Neural progenitor cell (in vitro differentiated cells): ENCODE measurements at regions not wholly inside any gene's neighbourhood (a gene's known extent, or its start where the extent isn't known, plus 50 kb on each side); places are given as distances from the start of the nearest gene placed in this dataset.

Source experiments
- DNase-seq: peaks from one replicate; pipeline ENCODE4 v3.0.0-alpha.2; 2016; ENCODE audit warnings: low spot score
- H2AFZ ChIP-seq: fragments of 200-600 bp; sonication (generic); replicated peaks from 2 replicates; pipeline ENCODE4 v1.6.1; 2016; ENCODE audit warnings: antibody characterized with exemption
- H3F3A ChIP-seq: fragments of 200-600 bp; sonication (generic); 2 replicates; pipeline ENCODE4 v1.6.1; 2016; ENCODE audit warnings: antibody characterized with exemption, low read depth
- H3K27ac ChIP-seq: fragments of 200-600 bp; sonication (generic); 2 replicates; pipeline ENCODE4 v1.5.1; 2016; ENCODE audit warnings: mild to moderate bottlenecking
- H3K27me3 ChIP-seq: fragments of 200-600 bp; sonication (generic); 2 replicates; pipeline ENCODE4 v1.6.1; 2016; ENCODE audit warnings: mild to moderate bottlenecking, moderate library complexity
- H3K36me3 ChIP-seq: fragments of 200-600 bp; sonication (generic); 2 replicates; pipeline ENCODE4 v1.5.1; 2016
- H3K4me1 ChIP-seq: fragments of 200-600 bp; sonication (generic); 2 replicates; pipeline ENCODE4 v1.6.1; 2016; ENCODE audit warnings: mixed run types
- H3K4me2 ChIP-seq: fragments of 200-600 bp; sonication (generic); 2 replicates; pipeline ENCODE4 v1.6.1; 2016
- H3K4me3 ChIP-seq: fragments of 200-600 bp; sonication (generic); 2 replicates; pipeline ENCODE4 v1.5.1; 2016
- H3K79me2 ChIP-seq: fragments of 200-600 bp; sonication (generic); 2 replicates; pipeline ENCODE4 v1.6.1; 2016; ENCODE audit warnings: low read depth
- H3K9ac ChIP-seq: fragments of 200-600 bp; sonication (generic); 2 replicates; pipeline ENCODE4 v1.6.1; 2016
- H3K9me3 ChIP-seq: fragments of 200-600 bp; sonication (generic); 2 replicates; pipeline ENCODE4 v1.5.1; 2016; ENCODE audit warnings: low read depth
- H4K20me1 ChIP-seq: fragments of 200-600 bp; sonication (generic); 2 replicates; pipeline ENCODE4 v1.6.1; 2016; ENCODE audit warnings: low read depth
- H3K27ac Mint-ChIP-seq: 3 replicates; pipeline ENCODE4 v1.8.0; 2021; ENCODE audit warnings: mixed read lengths
- H3K27me3 Mint-ChIP-seq: 2 replicates; pipeline ENCODE4 v1.8.0; 2022; ENCODE audit warnings: low read depth, mild to moderate bottlenecking, inconsistent platforms, moderate library complexity, mixed read lengths; ENCODE audit not compliant: insufficient read depth
- H3K36me3 Mint-ChIP-seq: 3 replicates; pipeline ENCODE4 v1.8.0; 2021; ENCODE audit warnings: mixed read lengths
- H3K4me1 Mint-ChIP-seq: 3 replicates; pipeline ENCODE4 v1.8.0; 2021; ENCODE audit warnings: mixed read lengths
- H3K4me3 Mint-ChIP-seq: 3 replicates; pipeline ENCODE4 v1.8.0; 2021; ENCODE audit warnings: mild to moderate bottlenecking, moderate library complexity, mixed read lengths
- H3K9me3 Mint-ChIP-seq: 3 replicates; pipeline ENCODE4 v1.8.0; 2020; ENCODE audit warnings: mixed read lengths
- EZH2 ChIP-seq: fragments of 200-600 bp; sonication (generic); IDR thresholded peaks from 2 replicates; pipeline ENCODE4 v1.6.1; 2017; ENCODE audit warnings: antibody characterized with exemption, mild to moderate bottlenecking, moderate library complexity
- EZH2phosphoT487 ChIP-seq: fragments of 200-600 bp; sonication (generic); IDR thresholded peaks from 2 replicates; pipeline ENCODE4 v1.6.1; 2017; ENCODE audit warnings: antibody characterized with exemption
- TF ChIP-seq, protein P1 (sequence below): fragments of 200-600 bp; sonication (generic); IDR thresholded peaks from 2 replicates; pipeline ENCODE4 v1.5.1; 2017; ENCODE audit warnings: antibody characterized with exemption, mild to moderate bottlenecking

DNA sequence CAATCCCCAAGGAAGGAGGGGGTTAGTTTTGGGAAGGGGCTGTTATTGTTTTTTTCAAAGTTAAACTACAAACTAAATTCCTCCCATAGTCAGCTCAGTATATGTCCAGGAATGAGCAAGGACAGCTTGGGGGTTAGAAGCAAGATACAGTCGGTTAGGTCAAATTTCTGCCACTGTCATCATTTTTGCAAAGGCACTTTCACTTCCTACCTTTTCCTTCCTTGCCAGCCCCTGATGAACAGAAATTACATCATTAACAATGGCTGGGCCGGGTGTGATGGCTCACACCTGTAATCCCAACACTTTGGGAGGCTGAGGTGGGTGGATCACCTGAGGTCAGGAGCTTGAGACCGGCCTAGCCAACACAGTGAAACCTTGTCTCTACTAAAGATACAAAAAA lies 51.5 kb upstream of the HRH2 start:
- Mint-ChIP-seq H3K27me3 (peaks cover 5% of the 10 kb centered on the region), H3K4me3 (no peak overlapping the region), H3K27ac (no peak overlapping the region), H3K36me3 (no peaks in the 10 kb centered on the region), H3K4me1 (no peaks in the 10 kb centered on the region), H3K9me3 (peaks cover 8% of the 10 kb centered on the region)
- Histone ChIP-seq H3K9ac (no peak overlapping the region), H3K4me2 (no peak overlapping the region), H3K9me3 (peaks cover 7% of the 10 kb centered on the region), H3K4me3 (no peak overlapping the region), H3K27ac (no peak overlapping the region), H4K20me1 (no peaks in the 10 kb centered on the region), H3F3A (peaks cover 15% of the 10 kb centered on the region), H3K79me2 (no peaks in the 10 kb centered on the region), H3K36me3 (no peaks in the 10 kb centered on the region), H3K27me3 (no peaks in the 10 kb centered on the region), H3K4me1 (peaks cover 9% of the 10 kb centered on the region), H2AFZ (no peak overlapping the region)
- DNase-seq, result no peak
- no peak for TF ChIP-seq EZH2phosphoT487
- TF ChIP-seq, protein P1, sequence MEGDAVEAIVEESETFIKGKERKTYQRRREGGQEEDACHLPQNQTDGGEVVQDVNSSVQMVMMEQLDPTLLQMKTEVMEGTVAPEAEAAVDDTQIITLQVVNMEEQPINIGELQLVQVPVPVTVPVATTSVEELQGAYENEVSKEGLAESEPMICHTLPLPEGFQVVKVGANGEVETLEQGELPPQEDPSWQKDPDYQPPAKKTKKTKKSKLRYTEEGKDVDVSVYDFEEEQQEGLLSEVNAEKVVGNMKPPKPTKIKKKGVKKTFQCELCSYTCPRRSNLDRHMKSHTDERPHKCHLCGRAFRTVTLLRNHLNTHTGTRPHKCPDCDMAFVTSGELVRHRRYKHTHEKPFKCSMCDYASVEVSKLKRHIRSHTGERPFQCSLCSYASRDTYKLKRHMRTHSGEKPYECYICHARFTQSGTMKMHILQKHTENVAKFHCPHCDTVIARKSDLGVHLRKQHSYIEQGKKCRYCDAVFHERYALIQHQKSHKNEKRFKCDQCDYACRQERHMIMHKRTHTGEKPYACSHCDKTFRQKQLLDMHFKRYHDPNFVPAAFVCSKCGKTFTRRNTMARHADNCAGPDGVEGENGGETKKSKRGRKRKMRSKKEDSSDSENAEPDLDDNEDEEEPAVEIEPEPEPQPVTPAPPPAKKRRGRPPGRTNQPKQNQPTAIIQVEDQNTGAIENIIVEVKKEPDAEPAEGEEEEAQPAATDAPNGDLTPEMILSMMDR, result no peak
- TF ChIP-seq EZH2, result no peak
